PC-3 (cell line): ENCODE measurements at regions not wholly inside any gene's neighbourhood (a gene's known extent, or its start where the extent isn't known, plus 50 kb on each side); places are given as distances from the start of the nearest gene placed in this dataset.

Experiments
- CTCF ChIP-seq: fragments of 300-600 bp; sonication (generic); conservative IDR thresholded peaks from 2 replicates; pipeline ENCODE4 v1.5.1; 2017; ENCODE audit warnings: antibody characterized with exemption, low read depth, mild to moderate bottlenecking, low read length
- EZH2 ChIP-seq: fragments of 300-600 bp; sonication (generic); IDR thresholded peaks from one replicate; pipeline ENCODE4 v1.6.1; 2017; ENCODE audit warnings: antibody characterized with exemption, mild to moderate bottlenecking, low read length; ENCODE audit not compliant: unreplicated experiment
- EZH2phosphoT487 ChIP-seq: fragments of 300-600 bp; sonication (generic); IDR thresholded peaks from 2 replicates; pipeline ENCODE4 v1.6.1; 2018; ENCODE audit warnings: mild to moderate bottlenecking, antibody characterized with exemption, low read length, borderline replicate concordance

DNA sequence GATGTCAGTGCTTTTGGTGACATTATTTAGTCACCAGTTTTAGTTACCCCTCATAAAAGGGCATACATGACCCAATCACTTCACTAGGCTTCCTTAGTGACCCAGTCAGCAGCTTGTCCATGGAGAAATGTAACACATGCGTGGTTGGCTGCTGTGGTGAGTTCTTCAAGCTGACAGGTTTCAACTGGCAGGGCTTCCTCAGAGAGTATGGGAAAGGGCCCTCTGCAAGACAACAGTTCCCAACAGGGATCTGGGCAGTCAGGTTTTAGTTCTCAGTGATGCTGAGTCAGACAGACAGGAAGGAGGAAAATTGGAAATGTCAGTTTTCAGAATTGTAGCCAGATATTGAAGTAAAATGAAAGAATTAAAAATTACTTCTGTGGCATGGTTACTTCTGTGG, 282.5 kb downstream of the TBL1XR1 start:
- TF ChIP-seq CTCF: no peak
- no peak for TF ChIP-seq EZH2
- TF ChIP-seq EZH2phosphoT487: no peak
